Kidney (tissue), 13 donors: ENCODE measurements at regions not wholly inside any gene's neighbourhood (a gene's known extent, or its start where the extent isn't known, plus 50 kb on each side); places are given as distances from the start of the nearest gene placed in this dataset.

ENCODE experiments used
- DNase-seq, 5 donors: peaks; one replicate each; pipeline ENCODE4 v3.0.0-alpha.2; 2013 to 2020
- FAIRE-seq: peaks from 2 replicates; lab custom pipeline; 2012; peaks lifted over from hg19 to GRCh38; lab: Jason Lieb, UNC
- H3K27ac ChIP-seq, 2 donors: one replicate each; pipeline ENCODE4 v1.7.0; 2013; ENCODE audit warnings: low read depth in 2 of 2, low read length in 2 of 2, inconsistent platforms in 1 of 2
- H3K27me3 ChIP-seq: one replicate; pipeline ENCODE4 v1.7.1; 2013; ENCODE audit warnings: low read length, inconsistent platforms; ENCODE audit not compliant: control insufficient read depth, insufficient read depth
- H3K36me3 ChIP-seq, 3 donors: one replicate each; pipeline versions ENCODE4 v1.7.0 to v1.7.1; 2013; ENCODE audit warnings: low read length in 3 of 3, control low read depth in 1 of 3, inconsistent platforms in 1 of 3; ENCODE audit not compliant: insufficient read depth in 3 of 3, control insufficient read depth in 2 of 3
- H3K4me1 ChIP-seq, 3 donors: one replicate each; pipeline versions ENCODE4 v1.7.0 to v1.7.1; 2013; ENCODE audit warnings: low read length in 3 of 3, inconsistent platforms in 1 of 3, low read depth in 1 of 3; ENCODE audit not compliant: control insufficient read depth in 2 of 3, insufficient read depth in 2 of 3
- H3K4me3 ChIP-seq, 3 donors: one replicate each; pipeline versions ENCODE4 v1.7.0 to v1.8.1; 2013; ENCODE audit warnings: low read length in 3 of 3, control low read depth in 1 of 3, inconsistent platforms in 1 of 3
- H3K9ac ChIP-seq, 3 donors: one replicate each; pipeline versions ENCODE4 v1.7.0 to v1.7.1; 2013; ENCODE audit warnings: low read length in 3 of 3, control low read depth in 1 of 3, inconsistent platforms in 1 of 3
- H3K9me3 ChIP-seq, 3 donors: one replicate each; pipeline versions ENCODE4 v1.7.0 to v1.7.1; 2013; ENCODE audit warnings: low read length in 3 of 3, control low read depth in 1 of 3, inconsistent platforms in 1 of 3; ENCODE audit not compliant: control insufficient read depth in 2 of 3, insufficient read depth in 1 of 3
- CTCF ChIP-seq: IDR thresholded peaks from 3 replicates; pipeline ENCODE4 v1.5.1; 2012; ENCODE audit warnings: mild to moderate bottlenecking, moderate library complexity, borderline replicate concordance; ENCODE audit not compliant: insufficient read depth; ENCODE audit errors: extremely low read depth
- intact Hi-C: fragments of 100-400 bp; cut with DNase I; formaldehyde crosslinking; loops from one replicate; pipeline ENCODE4 v1.11.1; 2022
- donor health status: control.
- donor health status: control.
- donor health status: control.
- donor health status: control.
- donor health status: control.
- donor health status: DM: yes; HTN: yes; CAD: no.
- donor health status: Normal renal cell carcinoma (clear cell type).

- Histone ChIP-seq H3K27me3 (no peaks in the 10 kb centered on the region), H3K36me3 (no peaks in the 10 kb centered on the region), H3K9me3 (no peaks in the 10 kb centered on the region), H3K9ac (no peak overlapping the region), H3K27ac (no peak overlapping the region), H3K4me1 (no peaks in the 10 kb centered on the region), H3K4me3 (no peak overlapping the region)
- DNase-seq (no peak), FAIRE-seq (no peak)
- no peak for TF ChIP-seq CTCF
- intact Hi-C loops = no loop called here
These were observed 253.2 kb upstream of the RAB6C start for GRCh38 chr2:129726216-129726615.

- intact Hi-C loops = no loop called here
- no peaks in the 10 kb centered on the region for H3K27me3 ChIP-seq
- H3K27ac ChIP-seq = no peak overlapping the region
- H3K36me3 ChIP-seq = no peaks in the 10 kb centered on the region
- DNase-seq = no peak
- H3K4me1 ChIP-seq = no peaks in the 10 kb centered on the region
- FAIRE-seq = no peak
- no peak overlapping the region for H3K4me3 ChIP-seq
- TF ChIP-seq CTCF = no peak
- H3K9ac ChIP-seq = no peak overlapping the region
- H3K9me3 ChIP-seq = no peaks in the 10 kb centered on the region
These were observed 252.2 kb upstream of the RAB6C start for GRCh38 chr2:129727286-129727685.

- no peaks in the 10 kb centered on the region for H3K4me1 ChIP-seq
- FAIRE-seq = no peak
These were observed 251.2 kb upstream of the RAB6C start for GRCh38 chr2:129728035-129728972.

More at GRCh38 chr2:129728035-129728972, 251.2 kb upstream of the RAB6C start:
- intact Hi-C loops = no loop called here
- no peak overlapping the region for H3K27ac ChIP-seq
- H3K36me3 ChIP-seq = no peaks in the 10 kb centered on the region
- no peaks in the 10 kb centered on the region for H3K27me3 ChIP-seq
- no peak for TF ChIP-seq CTCF
- no peak for DNase-seq
- no peaks in the 10 kb centered on the region for H3K9me3 ChIP-seq
- no peak overlapping the region for H3K4me3 ChIP-seq
- no peak overlapping the region for H3K9ac ChIP-seq
